Gastroesophageal sphincter (tissue), 4 donors: ENCODE measurements at regions not wholly inside any gene's neighbourhood (a gene's known extent, or its start where the extent isn't known, plus 50 kb on each side); places are given as distances from the start of the nearest gene placed in this dataset.

ENCODE experiments used
- ATAC-seq: fragments of 150-250 bp; one replicate; pipeline ENCODE4 v1.9.1; 2016; ENCODE audit warnings: mild to moderate bottlenecking, moderate library complexity
- H3K27ac ChIP-seq, 4 donors: fragments of 200-600 bp; sonication (generic) in 3 of 4; 1 replicate in 3 of 4; 2 replicates in 1 of 4; pipeline ENCODE4 v1.5.1; 2016 to 2019
- H3K27me3 ChIP-seq: fragments of 200-600 bp; sonication (generic); one replicate; pipeline ENCODE4 v1.5.1; 2019
- H3K36me3 ChIP-seq, 2 donors: fragments of 200-600 bp; sonication (generic); one replicate each; pipeline ENCODE4 v1.5.1; 2019; ENCODE audit warnings: control low read depth in 1 of 2
- H3K4me1 ChIP-seq, 3 donors: fragments of 200-600 bp; sonication (generic); 1 replicate in 2 of 3; 2 replicates in 1 of 3; pipeline ENCODE4 v1.5.1; 2016 to 2019; ENCODE audit warnings: control low read depth in 2 of 3
- H3K4me3 ChIP-seq, 2 donors: fragments of 200-600 bp; sonication (generic); one replicate each; pipeline ENCODE4 v1.5.1; 2019; ENCODE audit warnings: mild to moderate bottlenecking in 1 of 2, moderate library complexity in 1 of 2
- H3K9me3 ChIP-seq, 3 donors: fragments of 200-600 bp; sonication (generic); one replicate each; pipeline ENCODE4 v1.5.1; 2017 to 2019; ENCODE audit warnings: control low read depth in 2 of 3
- EP300 ChIP-seq: sonication (generic); formaldehyde crosslinking; IDR thresholded peaks from one replicate; pipeline ENCODE4 v1.6.1; 2017; ENCODE audit warnings: antibody characterized with exemption, mild to moderate bottlenecking
- POLR2A ChIP-seq, 2 donors: fragments of 450-650 bp; IDR thresholded peaks; one replicate each; pipeline ENCODE4 v1.6.1; 2017; ENCODE audit warnings: antibody characterized with exemption in 2 of 2, mild to moderate bottlenecking in 2 of 2, moderate library complexity in 1 of 2
- POLR2AphosphoS5 ChIP-seq: sonication (generic); formaldehyde crosslinking; IDR thresholded peaks from one replicate; pipeline ENCODE4 v1.6.1; 2017; ENCODE audit warnings: antibody characterized with exemption
- WGBS, 2 donors: methylation state at CpG; one replicate each; pipeline ENCODE4 v1.1.5; 2018; ENCODE audit warnings: low coverage in 1 of 2; 5-methylcytosine and 5-hydroxymethylcytosine counted together
- TF ChIP-seq, protein P1 (sequence below), 4 experiments: fragments of 200-600 bp in 2 of 4; fragments of 450-650 bp in 2 of 4; sonication (generic) in 1 of 4; IDR thresholded peaks; one replicate each; pipeline ENCODE4 v1.5.1; 2017 to 2019; ENCODE audit warnings: antibody characterized with exemption in 4 of 4, mild to moderate bottlenecking in 2 of 4, moderate library complexity in 2 of 4

DNA sequence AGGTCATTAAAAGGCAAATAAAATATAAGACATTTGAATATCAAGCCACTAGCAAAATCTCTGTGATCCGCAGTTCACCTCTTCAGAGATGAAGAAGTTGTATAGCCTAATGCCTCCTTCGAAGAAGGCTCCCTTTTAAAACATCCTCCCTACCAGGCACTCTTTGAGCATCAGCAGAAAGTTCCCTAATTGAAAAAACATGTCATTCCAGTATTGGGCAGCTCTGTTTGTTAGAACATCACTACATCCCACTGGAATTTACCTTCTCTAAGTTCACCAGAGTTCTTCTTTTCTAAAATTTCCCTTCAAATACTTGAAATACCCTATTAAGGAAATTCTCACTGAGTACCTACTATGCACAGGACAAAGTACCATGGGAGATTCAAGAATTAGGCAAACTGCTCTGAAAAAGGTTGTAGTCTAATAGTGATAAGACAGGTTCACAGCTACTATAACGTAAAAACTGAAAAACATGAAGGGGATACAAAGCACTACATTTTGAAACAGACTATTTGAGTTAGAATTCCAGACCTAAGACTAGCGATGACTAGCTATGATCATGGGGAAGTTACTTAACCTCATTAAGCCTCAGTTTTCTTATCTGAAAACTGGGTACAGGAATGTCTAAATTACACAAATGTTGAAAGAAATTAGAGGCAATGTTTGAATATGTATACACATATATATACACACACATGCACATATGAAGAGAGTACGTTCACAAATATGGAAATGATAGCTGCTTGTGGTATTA is 128.7 kb downstream of the ELAPOR2 start:
- Histone ChIP-seq H3K27ac (no peak overlapping the region), H3K27me3 (no peaks in the 10 kb centered on the region), H3K4me3 (no peak overlapping the region), H3K9me3 (no peaks in the 10 kb centered on the region), H3K36me3 (no peaks in the 10 kb centered on the region), H3K4me1 (no peaks in the 10 kb centered on the region)
- TF ChIP-seq POLR2A (IDR thresholded peaks at IDR 0.05) (no peak), EP300 (no peak), POLR2AphosphoS5 (no peak)
- TF ChIP-seq, protein P1, sequence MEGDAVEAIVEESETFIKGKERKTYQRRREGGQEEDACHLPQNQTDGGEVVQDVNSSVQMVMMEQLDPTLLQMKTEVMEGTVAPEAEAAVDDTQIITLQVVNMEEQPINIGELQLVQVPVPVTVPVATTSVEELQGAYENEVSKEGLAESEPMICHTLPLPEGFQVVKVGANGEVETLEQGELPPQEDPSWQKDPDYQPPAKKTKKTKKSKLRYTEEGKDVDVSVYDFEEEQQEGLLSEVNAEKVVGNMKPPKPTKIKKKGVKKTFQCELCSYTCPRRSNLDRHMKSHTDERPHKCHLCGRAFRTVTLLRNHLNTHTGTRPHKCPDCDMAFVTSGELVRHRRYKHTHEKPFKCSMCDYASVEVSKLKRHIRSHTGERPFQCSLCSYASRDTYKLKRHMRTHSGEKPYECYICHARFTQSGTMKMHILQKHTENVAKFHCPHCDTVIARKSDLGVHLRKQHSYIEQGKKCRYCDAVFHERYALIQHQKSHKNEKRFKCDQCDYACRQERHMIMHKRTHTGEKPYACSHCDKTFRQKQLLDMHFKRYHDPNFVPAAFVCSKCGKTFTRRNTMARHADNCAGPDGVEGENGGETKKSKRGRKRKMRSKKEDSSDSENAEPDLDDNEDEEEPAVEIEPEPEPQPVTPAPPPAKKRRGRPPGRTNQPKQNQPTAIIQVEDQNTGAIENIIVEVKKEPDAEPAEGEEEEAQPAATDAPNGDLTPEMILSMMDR (IDR thresholded peaks at IDR 0.05): no peak
- ATAC-seq: no peak
- 90 to 93% methylated on average over 5 of the region's 5 CpGs for WGBS, 2 donors

GRCh38 chr7:86929293-86930109 is 130.0 kb downstream of the ELAPOR2 start:
- H3K4me3 ChIP-seq: no peak overlapping the region
- TF ChIP-seq EP300 (no peak), POLR2AphosphoS5 (no peak), POLR2A (IDR thresholded peaks at IDR 0.05) (no peak)
- TF ChIP-seq, protein P1 (IDR thresholded peaks at IDR 0.05): no peak
- no peak for ATAC-seq
- no peaks in the 10 kb centered on the region for H3K27me3 ChIP-seq
- no peaks in the 10 kb centered on the region for H3K9me3 ChIP-seq
- H3K4me1 ChIP-seq: no peaks in the 10 kb centered on the region
- 69 to 82% methylated on average over 4 of the region's 4 CpGs for WGBS, 2 donors
- H3K27ac ChIP-seq: no peak overlapping the region
- peaks cover 0 to 4% of the 10 kb centered on the region in 2 donors for H3K36me3 ChIP-seq

DNA sequence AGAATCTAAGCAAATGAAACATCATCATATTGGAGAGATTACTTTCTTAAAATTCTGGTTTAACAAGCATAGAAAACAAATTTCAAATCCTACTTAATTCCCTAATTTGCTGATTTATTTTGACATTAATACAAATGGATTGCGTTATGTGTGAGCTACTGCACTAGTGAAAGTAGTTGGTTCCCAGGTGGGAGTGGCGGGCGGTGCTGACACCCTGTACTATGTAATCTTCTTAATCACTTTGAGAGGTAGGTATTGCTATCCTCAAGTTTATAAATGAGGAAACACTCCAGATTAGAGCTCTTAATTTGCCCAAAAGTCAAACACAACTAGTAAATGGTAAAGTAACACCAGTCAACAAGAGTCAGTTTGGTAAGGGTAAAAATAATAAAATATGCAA is 131.1 kb downstream of the ELAPOR2 start:
- H3K4me3 ChIP-seq: no peak overlapping the region
- H3K27ac ChIP-seq: no peak overlapping the region
- no peaks in the 10 kb centered on the region for H3K27me3 ChIP-seq
- H3K9me3 ChIP-seq: no peaks in the 10 kb centered on the region
- ATAC-seq: no peak
- no peaks in the 10 kb centered on the region for H3K4me1 ChIP-seq
- TF ChIP-seq EP300 (no peak), POLR2A (IDR thresholded peaks at IDR 0.05) (no peak), POLR2AphosphoS5 (no peak)
- TF ChIP-seq, protein P1 (IDR thresholded peaks at IDR 0.05): no peak
- WGBS, 2 donors: 97 to 100% methylated on average over 3 of the region's 3 CpGs
- H3K36me3 ChIP-seq: peaks cover 0 to 4% of the 10 kb centered on the region in 2 donors

DNA sequence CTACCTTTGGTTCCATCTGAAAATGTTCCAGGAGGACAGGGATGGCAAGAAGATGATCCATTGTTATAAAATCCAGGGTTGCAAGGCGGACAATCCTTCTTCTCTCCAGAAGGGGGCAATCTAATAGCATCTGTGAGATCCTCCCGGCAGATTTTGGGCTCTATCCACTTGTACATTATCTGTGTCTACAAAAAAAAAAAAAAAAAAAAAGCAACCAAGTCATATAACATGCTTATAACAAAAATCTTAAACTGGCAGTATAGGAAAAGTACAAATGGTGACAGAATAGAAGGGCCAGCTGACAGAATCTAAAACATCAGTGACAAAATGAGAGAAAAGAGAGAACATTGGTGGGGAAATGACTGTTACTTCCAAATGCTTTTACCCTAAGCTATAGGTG is 132.7 kb downstream of the ELAPOR2 start:
- no peaks in the 10 kb centered on the region for H3K27me3 ChIP-seq
- TF ChIP-seq, protein P1 (IDR thresholded peaks at IDR 0.05): peak; percentile 37 to 68 (median 45)
- TF ChIP-seq POLR2A (IDR thresholded peaks at IDR 0.05) (no peak), POLR2AphosphoS5 (no peak), EP300 (no peak)
- WGBS, 2 donors: 3 to 33% methylated on average over 1 to 2 of the region's 2 CpGs
- no peak overlapping the region for H3K4me3 ChIP-seq
- H3K9me3 ChIP-seq: no peaks in the 10 kb centered on the region
- no peaks in the 10 kb centered on the region for H3K4me1 ChIP-seq
- peak; percentile 46 for ATAC-seq
- peaks cover 0 to 4% of the 10 kb centered on the region in 2 donors for H3K36me3 ChIP-seq
- no peak overlapping the region for H3K27ac ChIP-seq

DNA sequence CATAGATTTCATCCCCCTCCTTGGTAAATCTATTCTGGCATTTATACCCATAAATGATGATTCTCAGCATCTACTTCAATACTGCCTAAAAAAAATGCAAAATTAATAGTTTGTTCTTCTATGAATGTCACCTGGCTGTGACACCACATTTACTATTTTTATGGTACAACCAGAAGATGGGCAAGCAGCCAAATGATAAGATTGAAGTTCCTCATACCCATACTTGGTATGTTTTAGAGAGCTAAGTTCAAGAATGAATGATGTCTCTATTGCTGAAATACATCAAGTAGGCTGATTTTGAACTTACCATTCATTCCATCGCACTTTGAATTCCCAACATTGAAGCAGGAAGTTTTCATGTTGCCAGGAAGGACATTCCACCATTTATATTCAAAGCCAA is 134.2 kb downstream of the ELAPOR2 start:
- no peak for TF ChIP-seq EP300
- TF ChIP-seq, protein P1 (IDR thresholded peaks at IDR 0.05): no peak
- no peak for TF ChIP-seq POLR2A (IDR thresholded peaks at IDR 0.05)
- TF ChIP-seq POLR2AphosphoS5: no peak
- no peak for ATAC-seq

More for the DNA sequence above, 134.2 kb downstream of the ELAPOR2 start:
- no peaks in the 10 kb centered on the region for H3K4me1 ChIP-seq
- no peaks in the 10 kb centered on the region for H3K27me3 ChIP-seq
- H3K4me3 ChIP-seq: no peak overlapping the region
- H3K36me3 ChIP-seq: peaks cover 0 to 4% of the 10 kb centered on the region in 2 donors
- no peak overlapping the region for H3K27ac ChIP-seq
- WGBS, 2 donors: 80 to 90% methylated on average over 1 of the region's 1 CpG
- H3K9me3 ChIP-seq: no peaks in the 10 kb centered on the region
